Loucy (cell line): ENCODE measurements at regions not wholly inside any gene's neighbourhood (a gene's known extent, or its start where the extent isn't known, plus 50 kb on each side); places are given as distances from the start of the nearest gene placed in this dataset.

Experiments
- H2AFZ ChIP-seq: fragments of 200-600 bp; sonication (generic); 2 replicates; pipeline ENCODE4 v1.6.0; 2016; ENCODE audit warnings: antibody characterized with exemption, mild to moderate bottlenecking, low read length, moderate library complexity
- H3F3A ChIP-seq: fragments of 200-600 bp; 2 replicates; pipeline ENCODE4 v1.6.0; 2016; ENCODE audit warnings: antibody characterized with exemption, low read depth, mild to moderate bottlenecking
- H3K27me3 ChIP-seq: fragments of 200-600 bp; sonication (generic); 2 replicates; pipeline ENCODE4 v1.6.1; 2014; ENCODE audit warnings: low read length, mild to moderate bottlenecking; ENCODE audit not compliant: insufficient read depth, poor library complexity, severe bottlenecking
- H3K36me3 ChIP-seq: fragments of 200-600 bp; sonication (generic); 2 replicates; pipeline ENCODE4 v1.6.1; 2016; ENCODE audit warnings: low read length; ENCODE audit not compliant: insufficient read depth
- H3K4me1 ChIP-seq: fragments of 200-600 bp; sonication (generic); 2 replicates; pipeline ENCODE4 v1.5.1; 2014; ENCODE audit warnings: low read length, mild to moderate bottlenecking; ENCODE audit not compliant: insufficient read depth, poor library complexity, severe bottlenecking
- H3K4me2 ChIP-seq: fragments of 200-600 bp; sonication (generic); 2 replicates; pipeline ENCODE4 v1.6.0; 2014; ENCODE audit warnings: antibody characterized with exemption, low read length, low read depth, mild to moderate bottlenecking; ENCODE audit not compliant: poor library complexity, severe bottlenecking
- H3K4me3 ChIP-seq: fragments of 200-600 bp; sonication (generic); 2 replicates; pipeline ENCODE4 v1.5.1; 2014; ENCODE audit warnings: low read length, mild to moderate bottlenecking, mixed read lengths; ENCODE audit not compliant: poor library complexity, severe bottlenecking
- H3K79me2 ChIP-seq: fragments of 200-600 bp; sonication (generic); 2 replicates; pipeline ENCODE4 v1.6.1; 2014; ENCODE audit warnings: low read length; ENCODE audit not compliant: insufficient read depth
- H3K9ac ChIP-seq: fragments of 200-600 bp; sonication (generic); 2 replicates; pipeline ENCODE4 v1.6.0; 2014; ENCODE audit warnings: mild to moderate bottlenecking, low read depth, low read length, moderate library complexity; ENCODE audit not compliant: poor library complexity, severe bottlenecking
- H3K9me2 ChIP-seq: fragments of 200-600 bp; sonication (generic); replicated peaks from 2 replicates; pipeline ENCODE4 v1.6.1; 2016; ENCODE audit warnings: low read depth, low read length, mixed read lengths
- H3K9me3 ChIP-seq: fragments of 200-600 bp; sonication (generic); 2 replicates; pipeline ENCODE4 v1.6.1; 2014; ENCODE audit warnings: mild to moderate bottlenecking, antibody characterized with exemption, low read length, low read depth; ENCODE audit not compliant: insufficient read depth
- H4K20me1 ChIP-seq: fragments of 200-600 bp; sonication (generic); 2 replicates; pipeline ENCODE4 v1.6.0; 2014; ENCODE audit warnings: antibody characterized with exemption, low read length, mild to moderate bottlenecking; ENCODE audit not compliant: insufficient read depth, poor library complexity, severe bottlenecking
- CTCF ChIP-seq: fragments of 200-600 bp; sonication (generic); conservative IDR thresholded peaks from 2 replicates; pipeline ENCODE4 v1.5.1; 2014; ENCODE audit warnings: mild to moderate bottlenecking, antibody characterized with exemption, low read length
- EZH2phosphoT487 ChIP-seq: fragments of 200-600 bp; IDR thresholded peaks from 2 replicates; pipeline ENCODE4 v1.6.1; 2018; ENCODE audit warnings: antibody characterized with exemption, mild to moderate bottlenecking, moderate library complexity, borderline replicate concordance

GRCh38 chr3:80278056-80278455, 510.3 kb upstream of the ROBO1 start:
- H3K4me1 ChIP-seq = no peaks in the 10 kb centered on the region
- no peaks in the 10 kb centered on the region for H3K27me3 ChIP-seq
- H3K4me3 ChIP-seq = no peak overlapping the region
- no peaks in the 10 kb centered on the region for H3K9me3 ChIP-seq
- H3K79me2 ChIP-seq = no peaks in the 10 kb centered on the region
- H3F3A ChIP-seq = no peaks in the 10 kb centered on the region
- H4K20me1 ChIP-seq = no peaks in the 10 kb centered on the region
- no peak overlapping the region for H3K4me2 ChIP-seq
- H3K36me3 ChIP-seq = no peaks in the 10 kb centered on the region
- H3K9me2 ChIP-seq = no peaks in the 10 kb centered on the region
- TF ChIP-seq EZH2phosphoT487 (no peak), CTCF (no peak)
- H3K9ac ChIP-seq = no peak overlapping the region
- H2AFZ ChIP-seq = no peak overlapping the region

DNA sequence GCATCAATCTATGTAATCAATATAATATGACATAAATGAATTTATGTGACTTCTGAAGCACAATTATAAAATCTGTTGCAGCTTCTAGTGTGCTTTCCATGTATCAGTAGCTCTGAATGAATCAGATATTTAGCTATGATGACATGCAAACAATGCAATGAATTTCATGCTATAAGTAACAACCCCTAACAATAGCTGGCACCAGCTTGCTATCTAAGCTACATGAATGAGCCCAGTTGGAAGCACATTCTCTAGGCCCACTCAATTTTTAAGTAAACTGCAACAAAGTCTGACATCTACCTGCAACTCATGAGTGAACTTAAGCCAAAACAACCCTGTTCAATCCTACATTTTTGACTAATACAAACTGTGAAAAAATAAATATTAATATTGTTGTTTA, 507.3 kb upstream of the ROBO1 start:
- H3F3A ChIP-seq = no peaks in the 10 kb centered on the region
- no peaks in the 10 kb centered on the region for H3K4me1 ChIP-seq
- no peaks in the 10 kb centered on the region for H3K36me3 ChIP-seq
- H3K9ac ChIP-seq = no peak overlapping the region
- H3K9me3 ChIP-seq = no peaks in the 10 kb centered on the region
- H3K4me2 ChIP-seq = no peak overlapping the region
- TF ChIP-seq EZH2phosphoT487 (no peak), CTCF (no peak)
- H2AFZ ChIP-seq = no peak overlapping the region
- no peak overlapping the region for H3K4me3 ChIP-seq
- no peaks in the 10 kb centered on the region for H3K27me3 ChIP-seq
- H3K79me2 ChIP-seq = no peaks in the 10 kb centered on the region
- H4K20me1 ChIP-seq = no peaks in the 10 kb centered on the region
- no peaks in the 10 kb centered on the region for H3K9me2 ChIP-seq

DNA sequence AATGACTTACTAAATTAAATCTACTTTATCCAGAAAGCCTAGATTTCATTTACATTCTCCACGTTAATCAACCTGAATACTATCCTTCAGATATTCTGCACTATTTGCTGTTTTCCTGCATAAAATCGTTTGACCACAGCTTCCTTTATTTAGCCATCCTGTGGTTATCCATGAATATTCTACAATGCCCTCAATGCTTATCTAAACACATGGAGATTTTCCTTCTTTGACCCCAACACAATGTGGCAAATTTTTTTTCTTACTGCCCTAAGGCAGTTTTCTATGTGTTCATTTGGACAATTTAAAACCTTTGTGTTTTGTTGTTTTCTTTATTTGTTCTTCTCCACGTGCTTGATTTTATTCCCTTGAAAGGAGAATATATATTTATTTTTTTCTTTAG, 495.5 kb upstream of the ROBO1 start:
- no peaks in the 10 kb centered on the region for H3K79me2 ChIP-seq
- H4K20me1 ChIP-seq = no peaks in the 10 kb centered on the region
- no peaks in the 10 kb centered on the region for H3K9me2 ChIP-seq
- H2AFZ ChIP-seq = no peak overlapping the region
- no peaks in the 10 kb centered on the region for H3F3A ChIP-seq
- H3K4me3 ChIP-seq = no peak overlapping the region
- H3K27me3 ChIP-seq = no peaks in the 10 kb centered on the region
- H3K4me1 ChIP-seq = no peaks in the 10 kb centered on the region
- TF ChIP-seq EZH2phosphoT487 (no peak), CTCF (no peak)
- H3K9me3 ChIP-seq = no peaks in the 10 kb centered on the region
- H3K4me2 ChIP-seq = no peak overlapping the region
- H3K9ac ChIP-seq = no peak overlapping the region
- no peaks in the 10 kb centered on the region for H3K36me3 ChIP-seq
